ENCODE measurements at regions not wholly inside any gene's neighbourhood (a gene's known extent, or its start where the extent isn't known, plus 50 kb on each side); places are given as distances from the start of the nearest gene placed in this dataset.

DNA sequence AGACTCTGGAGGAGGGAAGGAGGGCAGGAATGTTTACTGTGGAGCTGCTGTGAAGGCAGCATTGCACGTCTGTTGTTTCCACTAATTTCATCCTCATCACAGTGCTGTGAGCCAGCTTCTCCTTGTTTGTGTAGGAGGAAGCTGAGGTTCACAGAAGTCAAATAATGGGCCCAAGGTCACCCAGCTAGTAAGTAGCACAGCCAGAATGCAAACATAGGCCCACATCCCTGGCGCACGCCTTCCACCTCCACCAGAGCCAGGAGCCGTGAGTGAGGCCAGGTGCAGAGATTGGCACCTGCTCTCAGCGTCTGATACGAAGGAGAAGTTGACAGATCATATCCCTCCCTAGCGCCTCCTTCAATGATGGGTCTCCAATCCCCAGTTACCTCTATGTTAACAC lies 93.6 kb downstream of the HTR5A start:
- Mint-ChIP-seq H3K4me1 (no peaks in the 10 kb centered on the region), H3K4me3 (no peak overlapping the region), H3K9me3 (no peaks in the 10 kb centered on the region), H3K36me3 (no peaks in the 10 kb centered on the region), H3K27ac (no peak overlapping the region), H3K27me3 (ENCODE audit: low read depth in 2 of 2) (peaks cover 8 to 25% of the 10 kb centered on the region in 2 donors)
- no peak for DNase-seq
- no peaks in the 10 kb centered on the region for H3K9me3 ChIP-seq (ENCODE audit: control insufficient read depth, insufficient read depth, low read length)
- no peaks in the 10 kb centered on the region for H3K36me3 ChIP-seq (ENCODE audit: control insufficient read depth, insufficient read depth, low read length)
- ATAC-seq = no peak
- H3K27me3 ChIP-seq (ENCODE audit: control insufficient read depth, insufficient read depth, low read length) = no peaks in the 10 kb centered on the region
- no peak overlapping the region for H3K27ac ChIP-seq (ENCODE audit: low read length)
- H3K4me3 ChIP-seq (ENCODE audit: low read length) = no peak overlapping the region
- H3K4me1 ChIP-seq (ENCODE audit: control insufficient read depth, insufficient read depth, low read length) = no peaks in the 10 kb centered on the region
- WGBS (ENCODE audit: insufficient coverage) = 89% methylated on average over 6 of the region's 7 CpGs
- intact Hi-C loops (cut with micrococcal nuclease) = no loop called here
- TF ChIP-seq, protein P1, sequence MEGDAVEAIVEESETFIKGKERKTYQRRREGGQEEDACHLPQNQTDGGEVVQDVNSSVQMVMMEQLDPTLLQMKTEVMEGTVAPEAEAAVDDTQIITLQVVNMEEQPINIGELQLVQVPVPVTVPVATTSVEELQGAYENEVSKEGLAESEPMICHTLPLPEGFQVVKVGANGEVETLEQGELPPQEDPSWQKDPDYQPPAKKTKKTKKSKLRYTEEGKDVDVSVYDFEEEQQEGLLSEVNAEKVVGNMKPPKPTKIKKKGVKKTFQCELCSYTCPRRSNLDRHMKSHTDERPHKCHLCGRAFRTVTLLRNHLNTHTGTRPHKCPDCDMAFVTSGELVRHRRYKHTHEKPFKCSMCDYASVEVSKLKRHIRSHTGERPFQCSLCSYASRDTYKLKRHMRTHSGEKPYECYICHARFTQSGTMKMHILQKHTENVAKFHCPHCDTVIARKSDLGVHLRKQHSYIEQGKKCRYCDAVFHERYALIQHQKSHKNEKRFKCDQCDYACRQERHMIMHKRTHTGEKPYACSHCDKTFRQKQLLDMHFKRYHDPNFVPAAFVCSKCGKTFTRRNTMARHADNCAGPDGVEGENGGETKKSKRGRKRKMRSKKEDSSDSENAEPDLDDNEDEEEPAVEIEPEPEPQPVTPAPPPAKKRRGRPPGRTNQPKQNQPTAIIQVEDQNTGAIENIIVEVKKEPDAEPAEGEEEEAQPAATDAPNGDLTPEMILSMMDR (IDR thresholded peaks at IDR 0.05) = no peak

DNA sequence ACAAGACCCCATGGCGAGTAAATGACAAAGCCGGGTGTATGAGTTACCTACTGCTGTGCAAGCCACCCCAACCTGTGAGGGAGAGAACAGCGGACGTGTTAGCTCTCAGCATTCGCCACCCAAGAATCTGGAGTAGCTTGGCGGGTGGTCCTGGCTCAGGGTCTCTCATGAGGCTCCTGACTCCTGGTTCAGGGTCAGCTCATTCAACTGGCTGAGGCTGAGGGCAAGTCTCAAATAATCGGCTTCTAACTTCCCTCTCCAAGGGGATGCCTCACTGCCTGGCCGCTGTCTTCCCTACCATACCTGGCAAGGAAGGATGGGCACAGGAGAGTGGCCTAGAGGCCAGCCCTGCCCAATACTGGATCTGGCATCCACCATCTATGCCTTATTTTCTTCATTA lies 94.2 kb downstream of the HTR5A start:
- no peak for DNase-seq
- Mint-ChIP-seq H3K4me3 (no peak overlapping the region), H3K9me3 (no peaks in the 10 kb centered on the region), H3K27ac (no peak overlapping the region), H3K4me1 (no peaks in the 10 kb centered on the region), H3K27me3 (ENCODE audit: low read depth in 2 of 2) (peaks cover 8 to 25% of the 10 kb centered on the region in 2 donors), H3K36me3 (no peaks in the 10 kb centered on the region)
- Histone ChIP-seq H3K36me3 (ENCODE audit: control insufficient read depth, insufficient read depth, low read length) (no peaks in the 10 kb centered on the region), H3K9me3 (ENCODE audit: control insufficient read depth, insufficient read depth, low read length) (no peaks in the 10 kb centered on the region), H3K27ac (ENCODE audit: low read length) (no peak overlapping the region), H3K4me1 (ENCODE audit: control insufficient read depth, insufficient read depth, low read length) (no peaks in the 10 kb centered on the region), H3K27me3 (ENCODE audit: control insufficient read depth, insufficient read depth, low read length) (no peaks in the 10 kb centered on the region), H3K4me3 (ENCODE audit: low read length) (no peak overlapping the region)
- intact Hi-C loops (cut with micrococcal nuclease) = no loop called here
- TF ChIP-seq, protein P1 (IDR thresholded peaks at IDR 0.05) = no peak
- WGBS (ENCODE audit: insufficient coverage) = 85% methylated on average over 8 of the region's 8 CpGs
- no peak for ATAC-seq

DNA sequence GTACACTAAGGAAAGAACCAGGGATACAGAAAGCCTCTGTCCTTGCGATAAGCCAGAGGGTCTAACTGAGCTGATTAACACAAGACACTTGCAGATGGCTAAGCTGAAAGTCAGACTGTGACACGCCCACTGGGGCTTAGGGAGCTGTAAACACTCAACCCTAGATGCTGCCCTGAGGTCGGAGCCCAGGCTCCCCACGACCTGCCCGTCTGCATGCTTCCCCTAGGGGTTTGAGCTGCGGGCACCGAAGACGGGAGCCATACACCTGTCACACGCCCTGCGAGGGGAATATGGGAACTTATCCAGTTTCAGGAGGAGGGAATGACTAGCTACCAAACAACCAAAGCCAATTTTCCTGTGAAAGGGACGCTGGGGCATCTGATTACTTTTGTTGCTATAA lies 96.0 kb downstream of the HTR5A start:
- H3K27me3 Mint-ChIP-seq (ENCODE audit: low read depth in 2 of 2) = peaks cover 7 to 18% of the 10 kb centered on the region in 2 donors
- no peak overlapping the region for H3K4me3 Mint-ChIP-seq
- TF ChIP-seq, protein P1 (IDR thresholded peaks at IDR 0.05) = no peak
- H3K36me3 Mint-ChIP-seq = no peaks in the 10 kb centered on the region
- H3K27ac Mint-ChIP-seq = no peak overlapping the region
- DNase-seq = no peak
- no peaks in the 10 kb centered on the region for H3K9me3 ChIP-seq (ENCODE audit: control insufficient read depth, insufficient read depth, low read length)
- no peaks in the 10 kb centered on the region for H3K9me3 Mint-ChIP-seq
- no peaks in the 10 kb centered on the region for H3K27me3 ChIP-seq (ENCODE audit: control insufficient read depth, insufficient read depth, low read length)
- intact Hi-C loops (cut with micrococcal nuclease) = no loop called here
- H3K27ac ChIP-seq (ENCODE audit: low read length) = no peak overlapping the region
- no peaks in the 10 kb centered on the region for H3K4me1 Mint-ChIP-seq
- WGBS (ENCODE audit: insufficient coverage) = 71% methylated on average over 11 of the region's 11 CpGs
- no peaks in the 10 kb centered on the region for H3K36me3 ChIP-seq (ENCODE audit: control insufficient read depth, insufficient read depth, low read length)
- ATAC-seq = no peak
- H3K4me3 ChIP-seq (ENCODE audit: low read length) = no peak overlapping the region
- H3K4me1 ChIP-seq (ENCODE audit: control insufficient read depth, insufficient read depth, low read length) = no peaks in the 10 kb centered on the region

DNA sequence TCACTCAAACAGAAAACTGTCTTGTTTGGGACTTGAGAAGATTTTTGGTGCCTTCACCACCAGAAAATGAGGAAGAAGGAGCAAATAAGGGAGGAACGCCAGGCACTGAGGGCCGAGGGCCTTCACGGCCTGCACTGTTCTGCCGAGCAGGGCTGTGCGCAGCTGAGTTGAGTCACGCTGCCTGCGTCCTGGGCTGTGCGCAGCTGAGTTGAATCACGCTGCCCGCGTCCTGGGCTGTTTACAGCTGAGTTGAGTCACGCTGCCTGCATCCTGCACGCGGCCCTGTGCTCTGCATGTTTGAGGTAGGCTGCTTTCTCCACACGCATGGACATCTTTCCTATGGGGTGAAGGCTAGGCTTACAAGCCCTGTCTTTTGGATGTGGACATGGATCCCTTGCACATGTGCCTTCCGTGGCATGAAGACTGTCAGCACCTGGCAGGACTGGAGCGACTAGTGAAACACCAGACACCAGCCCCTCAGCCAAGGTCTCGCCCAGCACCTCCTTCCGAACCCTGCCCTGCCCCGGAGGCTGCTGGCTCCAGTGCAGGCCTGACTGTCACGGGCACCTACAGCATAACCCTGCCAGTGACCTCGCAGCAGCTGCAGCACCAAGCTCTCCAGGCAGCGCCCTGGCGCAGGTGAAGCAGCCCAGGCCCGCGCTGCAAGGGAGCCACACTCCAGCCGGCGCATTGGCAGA lies 96.7 kb downstream of the HTR5A start:
- Mint-ChIP-seq H3K4me1 (no peaks in the 10 kb centered on the region), H3K27ac (no peak overlapping the region), H3K36me3 (no peaks in the 10 kb centered on the region), H3K9me3 (no peaks in the 10 kb centered on the region), H3K27me3 (ENCODE audit: low read depth in 2 of 2) (peaks cover 10 to 16% of the 10 kb centered on the region in 2 donors), H3K4me3 (no peak overlapping the region)
- no peaks in the 10 kb centered on the region for H3K27me3 ChIP-seq (ENCODE audit: control insufficient read depth, insufficient read depth, low read length)
- 73% methylated on average over 28 of the region's 28 CpGs for WGBS (ENCODE audit: insufficient coverage)
- no peaks in the 10 kb centered on the region for H3K9me3 ChIP-seq (ENCODE audit: control insufficient read depth, insufficient read depth, low read length)
- H3K36me3 ChIP-seq (ENCODE audit: control insufficient read depth, insufficient read depth, low read length) = no peaks in the 10 kb centered on the region
- DNase-seq (no peak), ATAC-seq (no peak)
- no peak overlapping the region for H3K27ac ChIP-seq (ENCODE audit: low read length)
- H3K4me1 ChIP-seq (ENCODE audit: control insufficient read depth, insufficient read depth, low read length) = no peaks in the 10 kb centered on the region
- H3K4me3 ChIP-seq (ENCODE audit: low read length) = no peak overlapping the region
- intact Hi-C loops (cut with micrococcal nuclease) = no loop called here
- TF ChIP-seq, protein P1 (IDR thresholded peaks at IDR 0.05) = no peak

Data from natural killer cell (primary cell).